HG03457 (cell line): ENCODE measurements at regions not wholly inside any gene's neighbourhood (a gene's known extent, or its start where the extent isn't known, plus 50 kb on each side); places are given as distances from the start of the nearest gene placed in this dataset.

Source experiments
- ATAC-seq: cut with Tn5 transposase; IDR thresholded peaks from one replicate; pipeline ENCODE4 v1.9.1; 2021; ENCODE audit warnings: moderate number of reproducible peaks; ENCODE audit not compliant: unreplicated experiment

DNA sequence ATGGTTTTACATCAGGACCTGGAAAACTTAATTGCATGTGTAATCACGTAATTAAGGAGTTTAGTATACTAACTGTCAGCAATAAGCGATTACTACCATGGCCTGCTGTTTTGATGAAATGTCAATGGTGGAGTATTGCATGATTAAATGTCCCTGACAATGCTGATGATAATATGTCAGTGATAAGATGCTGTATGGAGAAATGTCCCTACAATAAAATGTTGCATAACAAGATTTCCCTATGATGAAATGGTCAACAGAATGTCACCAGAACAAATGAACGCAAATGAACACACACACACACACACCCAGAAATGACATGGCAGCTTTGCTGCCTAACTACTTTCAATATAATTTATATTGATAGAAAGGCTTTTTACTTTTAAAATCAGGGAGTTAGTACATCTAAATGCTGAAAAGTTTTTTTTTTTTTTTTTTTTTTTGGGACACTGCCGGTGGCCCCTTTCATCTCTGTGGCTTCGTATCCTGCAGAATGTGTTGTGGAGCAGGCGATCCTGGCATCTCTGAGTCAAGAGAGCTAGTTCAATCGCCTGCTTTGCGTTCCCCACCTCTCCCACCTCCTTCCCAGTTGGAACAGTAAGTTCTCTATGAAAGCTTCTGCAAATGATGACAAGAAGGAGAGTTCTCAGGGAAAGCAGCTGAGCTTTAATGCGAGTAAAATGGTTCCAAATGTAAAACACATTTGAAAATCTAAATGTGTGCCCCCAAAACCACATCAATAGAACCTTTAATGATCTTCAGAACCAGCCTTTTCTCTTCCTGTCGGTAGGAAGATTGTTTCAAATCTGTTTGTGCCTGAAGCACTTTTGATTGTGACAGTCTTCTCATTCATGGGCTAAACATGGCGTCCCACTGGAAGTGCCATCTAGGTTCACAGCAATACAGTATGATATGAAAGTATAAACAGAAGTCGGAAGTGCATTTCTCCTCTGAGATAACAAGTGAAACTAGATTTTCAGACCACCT is 170.1 kb upstream of the GBE1 start:
- ATAC-seq: no peak

DNA sequence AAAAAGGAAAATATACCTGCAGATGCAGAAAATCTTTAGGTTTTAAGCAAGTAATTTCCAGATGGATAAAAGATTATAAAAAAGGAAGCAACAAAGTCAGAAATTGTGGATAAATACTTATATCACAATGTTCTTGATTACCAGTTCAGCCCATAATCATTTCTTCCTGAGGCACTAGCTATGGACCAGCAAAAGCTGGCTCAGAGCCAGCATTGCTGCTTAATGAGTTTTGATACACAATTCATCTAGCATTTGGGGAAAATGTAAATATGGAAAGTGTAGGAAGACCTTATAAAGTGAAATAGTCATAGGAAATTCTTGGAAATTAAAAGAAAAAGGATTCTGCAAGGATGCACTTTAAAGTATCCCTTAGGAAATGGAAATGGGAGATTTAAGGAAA is 168.3 kb upstream of the GBE1 start:
- no peak for ATAC-seq

DNA sequence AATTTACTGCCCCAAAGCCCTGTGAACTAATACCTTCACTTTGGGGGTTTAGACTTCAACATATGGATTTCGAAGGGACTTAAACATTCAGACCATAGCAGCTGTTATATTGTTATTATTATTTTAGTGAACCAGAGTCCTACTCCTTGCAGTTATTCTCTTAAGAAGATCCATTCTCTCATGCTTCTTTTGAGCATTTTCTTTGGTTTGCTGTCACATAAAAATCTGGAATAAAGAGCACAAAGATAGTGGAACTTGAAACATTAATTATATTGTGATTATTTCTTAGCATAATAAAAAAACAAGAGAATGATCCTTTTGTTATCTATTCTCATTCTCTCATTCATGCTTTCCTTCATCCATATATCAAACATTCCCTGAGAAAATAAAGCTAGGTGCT is 166.4 kb upstream of the GBE1 start:
- ATAC-seq: no peak

DNA sequence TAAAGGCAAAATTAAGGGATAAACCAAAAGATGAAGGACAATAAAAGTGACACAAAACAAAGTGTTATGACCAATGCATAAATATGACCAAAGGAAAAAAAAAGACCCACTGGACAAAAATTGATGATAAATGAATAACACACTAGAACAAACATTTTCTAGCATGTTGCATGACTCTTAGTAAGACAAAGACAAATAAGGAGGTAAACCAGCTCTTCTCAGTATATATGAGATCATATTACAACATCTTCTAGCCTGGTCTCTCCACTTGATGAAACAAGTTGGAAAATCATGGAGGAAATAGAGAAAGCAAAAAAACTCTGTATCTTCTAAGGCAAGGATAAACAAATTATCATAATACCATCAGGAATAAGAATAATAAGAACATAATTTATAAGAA is 163.9 kb upstream of the GBE1 start:
- ATAC-seq: no peak

DNA sequence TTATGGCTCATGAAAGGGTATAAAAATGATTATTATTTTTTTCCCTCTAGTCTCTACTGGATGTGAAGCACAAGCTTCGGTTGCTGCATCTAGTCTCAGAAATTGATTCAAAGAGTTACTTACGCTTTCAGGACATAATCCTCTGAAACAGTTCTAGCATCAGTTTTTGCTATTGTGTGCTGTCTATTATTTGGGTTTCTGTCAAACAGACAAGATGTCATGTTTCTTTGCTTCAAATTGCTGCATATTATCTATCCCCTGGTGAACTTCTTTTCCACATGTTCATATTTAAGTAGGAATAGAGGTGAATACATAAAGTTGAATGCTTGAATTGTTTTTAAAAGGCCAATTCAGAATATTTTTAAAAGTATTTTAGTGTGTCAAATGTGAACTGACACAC is 161.6 kb upstream of the GBE1 start:
- no peak for ATAC-seq

DNA sequence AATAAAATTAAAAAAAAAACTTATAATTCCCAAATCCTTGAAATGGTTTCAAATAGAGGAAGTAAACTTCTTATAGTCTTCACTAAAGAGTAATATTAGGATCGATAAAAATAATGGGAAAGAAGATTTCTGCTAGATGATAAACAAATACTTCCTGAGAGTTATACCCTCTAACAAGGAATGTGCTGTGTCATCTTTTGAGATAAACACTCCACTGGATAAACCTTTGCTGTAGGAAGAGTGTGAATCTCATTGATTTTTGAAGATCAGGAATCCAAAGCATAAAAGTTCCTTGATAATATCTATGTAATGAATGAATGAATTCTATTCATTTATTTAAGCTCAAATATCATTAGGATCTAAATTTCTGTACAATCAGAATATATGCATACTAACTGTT is 161.0 kb upstream of the GBE1 start:
- no peak for ATAC-seq

DNA sequence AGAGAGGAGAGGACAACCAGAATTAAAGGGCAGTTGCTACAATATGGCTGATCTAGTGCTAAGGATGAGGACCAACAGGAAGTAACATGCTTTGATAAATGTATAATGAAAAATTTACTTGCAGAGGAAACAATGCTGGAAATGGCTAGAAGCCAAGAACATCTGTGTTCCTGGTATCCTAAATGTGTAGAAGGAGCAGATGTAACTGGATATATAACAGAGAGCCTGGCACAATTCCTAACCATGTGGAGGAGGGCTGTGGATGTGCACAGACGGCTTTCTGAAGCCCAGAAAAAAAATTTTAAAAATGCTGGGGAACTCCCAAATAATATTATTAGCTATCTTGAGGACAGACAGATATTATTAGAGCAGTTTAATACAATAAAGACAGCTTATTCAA is 159.4 kb upstream of the GBE1 start:
- no peak for ATAC-seq

DNA sequence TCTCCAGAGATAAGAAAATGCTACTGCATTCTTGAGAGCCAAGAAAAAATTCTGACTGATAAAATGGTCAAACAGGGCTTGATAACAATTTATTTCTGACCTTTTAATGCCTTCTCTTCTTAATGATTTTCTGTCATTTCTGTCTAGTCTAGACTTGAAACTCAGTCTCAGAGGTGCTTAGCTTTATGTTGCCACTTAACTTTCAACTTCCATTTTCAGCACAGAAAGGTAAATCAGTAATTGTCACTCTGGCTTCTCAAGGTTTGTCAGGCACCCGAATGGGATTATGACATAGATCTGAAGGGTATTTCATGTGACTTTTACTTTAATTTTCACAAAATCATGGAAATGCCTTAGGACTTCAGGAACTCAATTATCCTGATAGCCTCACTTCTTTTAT is 155.4 kb upstream of the GBE1 start:
- ATAC-seq: no peak

DNA sequence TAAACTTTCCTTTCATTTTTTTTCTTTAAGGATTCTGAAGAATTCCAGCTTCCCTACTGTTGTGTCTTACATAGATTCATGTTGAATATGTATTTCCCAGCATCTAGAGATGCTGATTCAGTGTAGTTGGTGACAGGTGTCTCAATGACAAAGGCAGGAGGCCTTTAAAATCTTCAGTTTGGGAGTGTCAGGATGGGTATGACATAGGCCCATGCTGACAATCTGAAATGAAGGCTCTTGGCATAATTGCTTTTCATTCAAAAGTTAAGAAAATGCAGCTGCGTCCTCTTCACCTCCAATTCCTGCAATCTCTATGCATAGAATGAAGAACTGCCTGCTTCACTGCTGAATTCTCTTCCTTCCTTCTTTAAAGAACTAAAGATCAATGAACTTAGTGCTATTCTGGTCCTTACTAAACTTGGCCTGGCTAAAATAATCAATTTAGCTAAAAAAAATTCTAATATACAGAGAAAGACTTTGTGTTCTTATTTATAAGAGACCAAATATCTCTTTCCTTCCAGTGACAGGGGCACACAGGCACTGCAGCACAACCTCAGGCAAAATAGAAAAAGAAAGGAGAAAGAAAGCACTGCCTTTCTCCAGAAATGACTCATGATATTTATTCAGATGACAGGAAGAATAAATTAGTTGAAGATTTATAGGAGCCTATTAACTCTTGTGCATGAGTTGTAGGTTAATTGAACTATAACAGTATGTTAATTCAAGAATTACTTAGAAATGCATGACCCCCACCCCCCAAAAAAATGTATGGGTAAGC is 152.6 kb upstream of the GBE1 start:
- no peak for ATAC-seq

DNA sequence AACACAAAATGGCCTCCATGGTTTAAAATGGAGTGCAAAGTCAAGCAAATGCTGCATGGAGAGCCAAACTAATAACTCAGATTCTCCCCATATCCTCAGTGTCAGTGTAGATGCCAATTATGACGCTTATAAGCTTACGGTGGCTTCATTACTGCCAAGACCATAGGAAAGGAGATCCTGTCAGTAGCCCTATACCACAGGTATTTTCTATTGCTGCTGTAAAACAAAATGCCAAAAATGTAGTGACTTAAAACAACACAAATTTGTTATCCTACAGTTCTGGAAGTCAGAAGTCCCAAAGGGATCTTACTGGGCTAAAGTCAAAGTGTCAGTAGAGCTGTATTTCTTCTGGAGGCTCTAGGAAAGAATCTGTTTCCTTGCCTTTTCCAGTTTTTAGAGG is 149.8 kb upstream of the GBE1 start:
- ATAC-seq: no peak

DNA sequence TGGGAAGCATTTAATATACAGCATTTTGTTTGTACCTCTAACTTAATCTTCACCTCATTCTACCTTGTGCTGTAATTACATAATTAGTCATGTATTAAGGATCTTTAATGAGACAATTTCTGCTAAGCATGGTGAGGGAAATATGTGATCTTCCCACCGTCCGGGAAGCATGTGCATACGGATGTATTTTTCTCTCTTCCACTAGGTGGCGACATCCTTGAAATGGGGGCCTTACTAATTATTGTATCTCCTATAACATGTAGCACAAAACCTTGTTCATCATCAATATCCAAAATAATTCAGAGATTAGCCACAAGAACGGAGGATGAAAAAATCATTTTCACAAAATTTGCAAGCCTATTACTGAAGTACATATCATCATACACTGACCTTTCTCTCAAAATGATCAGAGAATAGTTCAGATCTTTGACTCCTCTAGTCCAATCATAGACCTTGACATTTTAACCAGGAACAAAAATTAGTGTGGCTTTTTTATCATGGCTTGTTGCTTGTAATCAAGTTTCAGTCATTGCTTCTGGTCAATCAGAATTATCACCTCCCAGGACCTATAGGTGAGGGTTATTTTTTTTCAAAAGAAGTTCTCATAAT is 148.9 kb upstream of the GBE1 start:
- peak; percentile 54 for ATAC-seq

DNA sequence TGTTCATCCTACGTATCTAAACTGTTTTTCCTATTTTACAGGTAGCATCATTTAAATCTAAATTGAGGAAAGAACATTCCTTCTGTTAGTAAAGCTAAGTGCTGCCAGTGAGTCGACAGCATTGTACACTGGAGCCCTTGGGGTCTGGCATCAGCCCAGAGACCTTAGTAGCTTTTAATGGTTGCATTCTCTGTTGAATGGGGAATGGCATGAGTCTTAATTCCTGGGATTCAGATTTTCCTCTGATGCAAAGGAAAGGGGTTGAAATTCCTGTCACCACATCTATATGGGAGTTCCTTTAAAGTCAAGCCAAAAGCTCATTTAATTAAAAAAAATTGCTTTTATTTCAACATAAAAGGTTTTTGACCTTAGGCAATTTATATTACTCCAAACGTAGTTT is 148.4 kb upstream of the GBE1 start:
- ATAC-seq: no peak

DNA sequence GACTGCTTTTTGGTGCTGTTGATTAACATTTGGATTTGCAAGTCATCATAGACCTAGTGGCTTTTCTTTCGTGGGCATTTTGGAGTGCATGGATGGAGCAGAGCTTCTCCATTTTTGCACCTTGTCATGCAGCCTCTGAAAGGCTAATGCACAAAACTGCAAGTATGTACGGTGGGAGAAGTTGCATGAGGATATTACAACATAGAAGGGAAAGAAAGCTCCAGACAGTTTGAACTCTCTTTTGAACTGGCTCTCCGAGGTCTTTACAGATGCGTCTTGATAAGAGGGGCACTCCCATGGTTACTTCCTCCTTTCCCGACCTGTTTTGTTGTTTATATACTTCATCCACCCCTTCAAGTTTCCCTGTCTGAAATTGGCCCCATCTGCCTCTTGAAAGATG is 147.1 kb upstream of the GBE1 start:
- ATAC-seq: no peak

DNA sequence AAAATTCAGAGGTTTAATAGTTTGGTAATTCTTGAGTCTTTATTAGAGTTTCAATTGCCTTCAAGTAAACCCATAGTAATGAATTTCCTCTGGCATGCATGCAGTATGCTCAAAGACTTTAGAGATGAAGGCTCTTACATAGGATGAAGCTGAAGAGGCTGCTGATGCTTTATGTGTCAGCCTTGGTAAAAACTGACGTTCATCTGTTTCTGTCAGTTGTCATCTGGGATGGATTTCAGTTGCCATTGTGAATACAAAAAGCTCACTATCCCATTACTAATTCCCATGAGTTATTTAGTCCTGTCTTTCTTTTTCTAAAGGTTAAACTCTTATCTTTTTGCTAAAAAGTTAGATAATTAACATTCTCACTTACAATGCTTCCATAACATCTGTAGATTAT is 136.9 kb upstream of the GBE1 start:
- no peak for ATAC-seq

DNA sequence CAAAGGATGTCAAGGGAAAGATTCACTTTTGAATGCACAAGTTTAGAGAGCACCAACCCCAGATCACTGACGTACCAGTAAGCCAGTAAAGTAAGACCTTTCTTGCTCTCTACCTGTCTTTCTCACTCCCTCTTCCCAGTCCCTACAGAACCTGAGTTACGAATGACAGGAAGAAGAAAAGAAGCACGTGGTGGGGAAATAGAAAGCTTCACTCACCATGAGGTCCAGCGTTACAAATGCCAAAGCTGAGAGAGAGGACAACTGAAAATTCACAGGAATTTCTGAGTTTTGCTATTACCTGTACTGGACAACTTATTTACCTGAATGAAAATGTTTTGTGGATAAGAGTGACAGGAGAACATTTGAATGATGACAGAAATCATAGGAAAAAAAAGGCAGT is 133.2 kb upstream of the GBE1 start:
- no peak for ATAC-seq

DNA sequence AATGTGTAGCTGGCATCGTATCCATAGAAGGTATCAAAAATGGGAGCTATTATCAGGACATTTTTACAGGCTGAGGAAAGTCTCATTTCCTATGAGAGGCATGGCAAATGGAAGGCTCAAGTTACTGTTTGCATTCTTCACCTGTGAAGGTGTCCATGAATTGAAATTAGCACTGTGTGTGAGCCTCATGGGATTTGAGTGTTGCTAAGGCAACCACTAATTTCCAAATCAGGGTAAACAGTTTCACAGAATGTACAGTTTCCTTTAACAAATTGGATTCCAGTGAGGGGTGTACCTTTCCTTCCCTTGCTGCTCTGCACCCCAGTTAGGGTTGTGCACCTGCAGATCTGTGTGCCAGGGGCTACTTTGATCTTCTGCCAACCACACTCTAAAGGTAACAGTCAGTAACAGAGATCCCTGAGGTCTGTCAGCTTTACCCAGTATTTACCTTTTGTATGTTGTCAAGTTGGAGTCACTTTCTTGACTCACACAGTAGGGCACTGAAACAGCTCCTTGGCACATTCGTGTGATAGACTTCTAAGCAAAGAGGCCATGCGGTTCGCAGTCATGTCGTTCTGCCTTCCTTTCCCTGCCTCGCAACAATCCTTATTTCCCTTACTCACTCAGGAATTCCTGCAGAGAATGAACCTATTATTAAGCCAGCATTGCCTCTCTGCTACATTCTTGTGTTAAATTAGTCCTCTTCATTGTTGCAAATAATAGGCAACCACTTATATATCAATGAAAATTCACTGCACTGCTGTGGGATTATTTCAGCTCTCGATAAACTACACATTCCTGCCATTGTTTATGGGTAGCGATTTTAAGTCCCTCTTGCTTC is 129.8 kb upstream of the GBE1 start:
- ATAC-seq: no peak

DNA sequence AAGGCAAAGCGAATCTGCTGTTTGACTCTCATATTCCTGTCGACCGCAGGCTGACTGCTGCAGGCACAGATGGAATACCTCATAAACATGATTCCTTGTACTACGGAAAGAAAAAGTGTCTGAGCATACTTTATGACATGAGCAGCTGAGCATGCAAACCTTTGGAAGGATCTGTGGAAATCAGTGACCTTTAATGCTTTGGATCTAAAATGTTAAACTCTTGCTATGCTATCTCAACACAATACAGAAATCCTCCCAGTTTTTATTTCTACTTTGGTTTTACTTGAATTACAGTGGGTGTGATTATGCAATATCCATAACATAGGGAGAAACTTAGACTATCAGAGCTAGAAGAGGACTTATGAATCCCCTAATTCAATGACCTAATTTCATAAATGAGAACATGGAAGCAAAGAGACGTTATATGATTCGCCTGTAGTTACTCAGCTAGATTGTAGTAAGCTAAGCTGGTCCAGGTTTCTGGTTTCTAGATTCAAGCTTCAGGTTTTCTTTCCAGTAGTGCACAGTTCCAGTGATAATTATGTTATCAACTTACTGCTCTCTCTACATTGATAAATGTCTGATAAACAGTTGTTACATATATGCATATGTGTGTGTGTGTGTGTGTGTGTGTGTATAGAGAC is 127.6 kb upstream of the GBE1 start:
- no peak for ATAC-seq

DNA sequence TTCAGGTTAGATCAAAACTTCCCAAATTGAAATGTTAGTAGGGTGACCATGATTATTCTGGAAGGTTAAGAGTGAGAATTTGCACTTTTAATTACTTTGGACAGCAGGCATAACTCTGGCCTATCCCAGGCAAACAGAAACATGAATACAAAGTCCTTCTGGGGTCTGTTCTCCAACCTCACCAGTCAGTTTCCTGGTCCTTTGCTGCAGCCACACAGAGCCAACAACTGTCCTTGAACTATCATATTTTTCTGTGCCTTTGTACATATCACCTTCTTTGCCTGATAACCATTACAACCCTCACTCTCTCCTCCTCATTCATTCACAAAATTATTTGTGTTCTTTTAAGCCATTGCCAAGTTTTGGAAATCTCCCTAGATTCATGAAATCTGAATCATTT is 126.0 kb upstream of the GBE1 start:
- no peak for ATAC-seq

DNA sequence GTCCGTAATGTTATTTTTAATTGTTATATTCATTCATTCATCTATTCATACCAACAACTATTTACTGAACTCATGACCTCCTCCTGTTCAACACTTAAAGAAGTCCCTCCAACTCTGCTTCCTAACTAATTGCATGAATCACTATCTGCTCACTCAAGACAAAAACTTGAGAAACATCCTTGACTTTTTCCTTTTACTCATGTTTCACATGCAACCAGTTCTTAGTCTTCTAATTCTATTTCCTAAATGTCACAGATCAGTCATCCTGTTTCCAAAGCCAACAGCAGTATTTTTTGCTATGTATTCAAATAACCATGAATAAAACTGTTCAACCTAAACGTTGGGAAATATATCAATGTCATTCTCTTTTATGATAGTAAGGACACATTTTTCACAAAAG is 124.6 kb upstream of the GBE1 start:
- ATAC-seq: no peak

DNA sequence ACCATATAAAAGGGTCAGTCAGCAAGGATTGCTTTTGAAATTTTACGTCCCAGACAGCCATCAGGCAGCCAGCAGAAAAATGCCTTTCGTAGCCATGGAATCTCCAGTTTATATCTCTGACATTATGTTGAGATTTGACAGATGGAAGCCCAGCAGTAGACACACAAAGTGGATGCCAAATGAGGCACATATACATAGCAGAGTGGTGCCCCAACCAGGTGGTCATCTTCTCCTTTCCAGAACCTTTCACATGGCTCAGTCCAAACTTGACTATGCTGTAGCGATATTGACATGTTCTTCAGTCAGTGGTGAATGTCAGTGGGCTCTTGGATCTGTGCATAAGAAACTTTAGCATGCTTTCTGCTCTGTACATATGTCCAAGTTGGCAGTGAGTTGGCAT is 123.3 kb upstream of the GBE1 start:
- no peak for ATAC-seq
